SU-DHL-6 (cell line): ENCODE measurements at regions not wholly inside any gene's neighbourhood (a gene's known extent, or its start where the extent isn't known, plus 50 kb on each side); places are given as distances from the start of the nearest gene placed in this dataset.

Experiments
- H2AFZ ChIP-seq: fragments of 200-600 bp; sonication (generic); 2 replicates; pipeline ENCODE4 v1.6.1; 2014; ENCODE audit warnings: low read depth, mild to moderate bottlenecking, moderate library complexity, mixed read lengths, antibody characterized with exemption, low read length; ENCODE audit not compliant: severe bottlenecking
- H3F3A ChIP-seq: fragments of 200-600 bp; shearing (Covaris generic); 2 replicates; pipeline ENCODE4 v1.6.0; 2016; ENCODE audit warnings: antibody characterized with exemption, mild to moderate bottlenecking; ENCODE audit not compliant: insufficient read depth
- H3K27ac ChIP-seq: fragments of 200-600 bp; sonication (generic); 2 replicates; pipeline ENCODE4 v1.5.1; 2016; ENCODE audit warnings: low read depth, mild to moderate bottlenecking, low read length, moderate library complexity, mixed read lengths
- H3K27me3 ChIP-seq: fragments of 200-600 bp; sonication (generic), shearing (Covaris generic); 2 replicates; pipeline ENCODE4 v1.6.0; 2014; ENCODE audit warnings: mild to moderate bottlenecking, low read length
- H3K36me3 ChIP-seq: fragments of 200-600 bp; sonication (generic); 2 replicates; pipeline ENCODE4 v1.6.1; 2014; ENCODE audit warnings: mild to moderate bottlenecking, low read length, mixed read lengths
- H3K4me2 ChIP-seq: fragments of 300-600, 200-600 bp; shearing (Covaris generic), sonication (generic); 2 replicates; pipeline ENCODE4 v1.6.0; 2014; ENCODE audit warnings: low read length, low read depth, mild to moderate bottlenecking; ENCODE audit not compliant: poor library complexity, severe bottlenecking
- H3K4me3 ChIP-seq: fragments of 200-600 bp; sonication (generic); 2 replicates; pipeline ENCODE4 v1.5.1; 2014; ENCODE audit warnings: antibody characterized with exemption, low read length, mild to moderate bottlenecking, mixed read lengths; ENCODE audit not compliant: insufficient read depth, poor library complexity, severe bottlenecking
- H3K79me2 ChIP-seq: fragments of 200-600 bp; sonication (generic); 2 replicates; pipeline ENCODE4 v1.6.1; 2014; ENCODE audit warnings: mild to moderate bottlenecking, low read length, moderate library complexity; ENCODE audit not compliant: insufficient read depth
- H3K9ac ChIP-seq: fragments of 200-600 bp; sonication (generic); 2 replicates; pipeline ENCODE4 v1.7.0; 2014; ENCODE audit warnings: mild to moderate bottlenecking, low read length
- H3K9me2 ChIP-seq: fragments of 200-600 bp; sonication (generic); replicated peaks from 2 replicates; pipeline ENCODE4 v1.6.1; 2014; ENCODE audit warnings: low read length; ENCODE audit not compliant: insufficient read depth
- H3K9me3 ChIP-seq: fragments of 200-600 bp; sonication (generic); 2 replicates; pipeline ENCODE4 v1.6.1; 2014; ENCODE audit warnings: low read length, mixed read lengths; ENCODE audit not compliant: insufficient read depth
- H4K20me1 ChIP-seq: fragments of 200-600 bp; sonication (generic); 2 replicates; pipeline ENCODE4 v1.6.1; 2014; ENCODE audit warnings: low read depth, mild to moderate bottlenecking, antibody characterized with exemption, low read length, moderate library complexity, mixed read lengths
- EZH2phosphoT487 ChIP-seq: fragments of 200-600 bp; sonication (generic), shearing (Covaris generic); conservative IDR thresholded peaks from 2 replicates; pipeline ENCODE4 v1.6.1; 2018; ENCODE audit warnings: mild to moderate bottlenecking, antibody characterized with exemption, low read length, moderate library complexity, mixed read lengths
- TF ChIP-seq, protein P1 (sequence below): fragments of 200-600 bp; sonication (generic); IDR thresholded peaks from one replicate; pipeline ENCODE4 v1.5.1; 2017; ENCODE audit warnings: antibody characterized with exemption, mild to moderate bottlenecking, low read length, moderate library complexity; ENCODE audit not compliant: insufficient read depth, poor library complexity, severe bottlenecking

DNA sequence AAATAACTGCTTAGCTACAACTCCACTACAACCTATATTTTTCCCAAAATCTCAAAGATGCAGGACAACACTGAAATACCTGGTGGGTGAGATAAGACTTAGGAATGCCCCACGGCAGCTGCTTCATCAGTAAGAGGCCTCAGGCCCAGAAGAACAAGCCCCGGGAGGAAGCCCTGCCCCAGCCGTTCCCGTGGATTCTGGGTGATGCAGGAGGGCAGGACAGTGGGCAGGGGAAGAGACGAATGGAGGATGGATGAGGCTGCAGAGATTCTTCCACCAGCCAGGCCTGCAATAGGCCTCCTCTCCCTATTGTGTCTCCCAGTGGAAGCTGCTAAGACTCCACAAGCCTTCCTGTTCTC lies 197.9 kb upstream of the HDAC4 start:
- Histone ChIP-seq H3K9me3 (no peaks in the 10 kb centered on the region), H4K20me1 (no peaks in the 10 kb centered on the region), H3K4me2 (no peak overlapping the region), H3K9me2 (no peaks in the 10 kb centered on the region), H3K79me2 (no peaks in the 10 kb centered on the region), H3K27ac (no peak overlapping the region), H3K36me3 (no peaks in the 10 kb centered on the region), H3K27me3 (no peaks in the 10 kb centered on the region), H3F3A (no peaks in the 10 kb centered on the region), H2AFZ (no peak overlapping the region), H3K9ac (no peak overlapping the region), H3K4me3 (no peak overlapping the region)
- no peak for TF ChIP-seq EZH2phosphoT487
- TF ChIP-seq, protein P1, sequence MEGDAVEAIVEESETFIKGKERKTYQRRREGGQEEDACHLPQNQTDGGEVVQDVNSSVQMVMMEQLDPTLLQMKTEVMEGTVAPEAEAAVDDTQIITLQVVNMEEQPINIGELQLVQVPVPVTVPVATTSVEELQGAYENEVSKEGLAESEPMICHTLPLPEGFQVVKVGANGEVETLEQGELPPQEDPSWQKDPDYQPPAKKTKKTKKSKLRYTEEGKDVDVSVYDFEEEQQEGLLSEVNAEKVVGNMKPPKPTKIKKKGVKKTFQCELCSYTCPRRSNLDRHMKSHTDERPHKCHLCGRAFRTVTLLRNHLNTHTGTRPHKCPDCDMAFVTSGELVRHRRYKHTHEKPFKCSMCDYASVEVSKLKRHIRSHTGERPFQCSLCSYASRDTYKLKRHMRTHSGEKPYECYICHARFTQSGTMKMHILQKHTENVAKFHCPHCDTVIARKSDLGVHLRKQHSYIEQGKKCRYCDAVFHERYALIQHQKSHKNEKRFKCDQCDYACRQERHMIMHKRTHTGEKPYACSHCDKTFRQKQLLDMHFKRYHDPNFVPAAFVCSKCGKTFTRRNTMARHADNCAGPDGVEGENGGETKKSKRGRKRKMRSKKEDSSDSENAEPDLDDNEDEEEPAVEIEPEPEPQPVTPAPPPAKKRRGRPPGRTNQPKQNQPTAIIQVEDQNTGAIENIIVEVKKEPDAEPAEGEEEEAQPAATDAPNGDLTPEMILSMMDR = no peak

DNA sequence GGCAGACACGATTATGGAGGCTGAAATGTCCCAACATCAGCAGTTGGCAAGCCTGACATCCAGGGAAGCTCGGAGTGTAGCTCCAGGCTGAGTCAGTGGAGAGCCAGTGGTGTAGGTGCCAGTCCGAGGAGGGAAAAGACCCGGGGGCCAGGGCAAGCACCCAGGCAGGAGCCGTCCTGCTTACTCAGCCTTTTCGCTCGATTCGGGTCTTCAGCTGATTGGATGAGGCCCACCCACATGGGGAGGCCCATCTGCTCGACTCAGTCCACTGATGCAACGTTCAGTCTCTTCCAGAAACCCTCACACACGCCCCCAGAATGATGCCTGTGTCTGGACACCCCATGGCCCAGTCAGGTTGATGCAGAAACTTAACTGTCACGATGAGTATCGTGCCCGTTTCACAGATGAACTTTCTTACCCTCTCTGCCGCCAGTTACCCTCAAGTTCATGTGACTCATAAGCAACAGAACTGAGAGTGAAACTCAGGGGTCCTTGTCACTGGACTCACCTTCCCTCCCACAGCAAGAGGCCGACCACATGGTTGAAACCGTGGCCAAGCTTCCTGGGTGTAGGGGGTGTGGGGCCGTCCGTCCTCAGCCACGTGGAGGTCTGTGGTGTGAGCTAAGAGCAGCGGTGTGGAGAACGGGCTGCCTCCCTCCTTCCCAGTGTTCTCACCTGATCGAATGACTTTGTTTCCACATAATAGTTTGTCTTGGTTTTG lies 197.4 kb upstream of the HDAC4 start:
- no peaks in the 10 kb centered on the region for H3F3A ChIP-seq
- no peaks in the 10 kb centered on the region for H3K27me3 ChIP-seq
- no peak overlapping the region for H3K9ac ChIP-seq
- H3K27ac ChIP-seq = no peak overlapping the region
- H4K20me1 ChIP-seq = no peaks in the 10 kb centered on the region
- no peak overlapping the region for H2AFZ ChIP-seq
- no peak overlapping the region for H3K4me3 ChIP-seq
- H3K4me2 ChIP-seq = no peak overlapping the region
- no peak for TF ChIP-seq EZH2phosphoT487
- TF ChIP-seq, protein P1 = no peak
- H3K79me2 ChIP-seq = no peaks in the 10 kb centered on the region
- no peaks in the 10 kb centered on the region for H3K9me3 ChIP-seq
- no peaks in the 10 kb centered on the region for H3K9me2 ChIP-seq
- H3K36me3 ChIP-seq = no peaks in the 10 kb centered on the region

DNA sequence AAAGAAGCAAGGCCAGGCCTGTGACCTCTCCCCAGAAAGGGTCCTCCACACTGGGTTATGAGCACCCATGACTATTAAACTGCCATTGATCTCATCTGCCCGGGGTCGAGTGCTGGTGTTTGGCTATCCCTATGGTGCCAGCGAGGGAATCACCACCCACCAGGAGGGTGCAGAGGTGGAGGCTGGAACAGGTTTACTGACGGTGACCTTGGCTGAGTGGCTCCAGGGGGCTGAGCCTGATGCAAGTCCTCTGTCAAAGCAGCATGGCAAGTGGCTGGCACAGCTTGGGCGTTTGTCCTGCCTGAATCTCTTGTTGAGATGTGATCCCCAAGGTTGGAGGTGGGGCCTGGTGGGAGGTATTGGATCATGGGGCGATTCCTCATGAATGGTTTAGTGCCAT lies 196.4 kb upstream of the HDAC4 start:
- Histone ChIP-seq H3K27ac (no peak overlapping the region), H3K9ac (no peak overlapping the region), H3K4me2 (no peak overlapping the region)

More for the DNA sequence above, 196.4 kb upstream of the HDAC4 start:
- Histone ChIP-seq H3K27me3 (no peaks in the 10 kb centered on the region), H4K20me1 (no peaks in the 10 kb centered on the region), H3F3A (no peaks in the 10 kb centered on the region), H3K36me3 (no peaks in the 10 kb centered on the region), H3K9me2 (no peaks in the 10 kb centered on the region), H3K9me3 (no peaks in the 10 kb centered on the region), H3K4me3 (no peak overlapping the region), H3K79me2 (no peaks in the 10 kb centered on the region), H2AFZ (no peak overlapping the region)
- TF ChIP-seq, protein P1 = no peak
- TF ChIP-seq EZH2phosphoT487 = no peak
